B cell (primary cell): ENCODE measurements at regions not wholly inside any gene's neighbourhood (a gene's known extent, or its start where the extent isn't known, plus 50 kb on each side); places are given as distances from the start of the nearest gene placed in this dataset.
A peak's percentile ranks its signal among the peaks of the same experiment; 100 is the strongest.

Experiments used
- ATAC-seq: fragments of 200-7000 bp; cut with Tn5 transposase; one replicate; pipeline ENCODE4 v1.10.0; 2021; ENCODE audit warnings: low read depth, mild to moderate bottlenecking, moderate number of reproducible peaks, moderate library complexity
- CTCF ChIA-PET: fragments of 350-600 bp; sonication (Branson Sonifier 250); formaldehyde crosslinking; loops from one replicate; lab custom pipeline; 2021; ENCODE audit warnings: antibody characterized with exemption, inconsistent platforms; lab: Charles Lee
- POLR2A ChIA-PET: fragments of 350-600 bp; sonication (Branson Sonifier 250); formaldehyde crosslinking; loops from one replicate; lab custom pipeline; 2021; ENCODE audit warnings: antibody characterized with exemption; lab: Charles Lee
- DNase-seq: peaks from one replicate; pipeline ENCODE4 v3.0.0; 2013
- H2AFZ ChIP-seq: 2 replicates; pipeline ENCODE4 v1.6.1; 2012; ENCODE audit warnings: mild to moderate bottlenecking, low read depth, low read length; ENCODE audit not compliant: insufficient read depth, poor library complexity, severe bottlenecking
- H3K27ac ChIP-seq, 2 donors: 1 replicate in 1 of 2; 2 replicates in 1 of 2; pipeline ENCODE4 v1.5.1; 2012 to 2013; ENCODE audit warnings: low read length in 2 of 2, mild to moderate bottlenecking in 2 of 2, moderate library complexity in 1 of 2
- H3K27me3 ChIP-seq, 4 experiments: fragments of 200-600 bp in 1 of 4; sonication (generic) in 1 of 4; replicated peaks in 1 of 4; 1 replicate in 2 of 4; 2 replicates in 2 of 4; pipeline versions ENCODE4 v1.6.1 to v1.7.0; 2013 to 2016; ENCODE audit warnings: low read length in 3 of 4, mild to moderate bottlenecking in 2 of 4, mixed read lengths in 1 of 4, moderate library complexity in 1 of 4; ENCODE audit not compliant: insufficient read depth in 4 of 4, control insufficient read depth in 3 of 4; ENCODE audit errors: control extremely low read depth in 1 of 4
- H3K36me3 ChIP-seq, 2 experiments: replicated peaks in 1 of 2; 1 replicate in 1 of 2; 2 replicates in 1 of 2; pipeline versions ENCODE4 v1.6.1 to v1.7.1; 2013; ENCODE audit warnings: low read length in 1 of 2; ENCODE audit not compliant: insufficient read depth in 2 of 2, control insufficient read depth in 1 of 2; ENCODE audit errors: control extremely low read depth in 1 of 2, extremely low read depth in 1 of 2
- H3K4me1 ChIP-seq, 2 donors: fragments of 200-600 bp in 1 of 2; sonication (generic) in 1 of 2; 1 replicate in 1 of 2; 2 replicates in 1 of 2; pipeline versions ENCODE4 v1.5.1 to v1.6.1; 2013 to 2017; ENCODE audit warnings: low read length in 2 of 2; ENCODE audit not compliant: control insufficient read depth in 2 of 2, insufficient read depth in 2 of 2
- H3K4me2 ChIP-seq: replicated peaks from 2 replicates; pipeline ENCODE3; 2012; ENCODE audit warnings: mild to moderate bottlenecking, low read depth, low read length; ENCODE audit not compliant: poor library complexity, severe bottlenecking
- H3K4me3 ChIP-seq, 5 experiments: fragments of 200-600 bp in 1 of 5; sonication (generic) in 1 of 5; 1 replicate in 3 of 5; 2 replicates in 2 of 5; pipeline versions ENCODE4 v1.5.1 to v1.7.0; 2011 to 2016; ENCODE audit warnings: low read length in 4 of 5, mild to moderate bottlenecking in 4 of 5, low read depth in 2 of 5, control low read depth in 1 of 5, moderate library complexity in 1 of 5; ENCODE audit not compliant: insufficient read depth in 1 of 5; ENCODE audit errors: control extremely low read depth in 1 of 5, extremely low read depth in 1 of 5
- H3K79me2 ChIP-seq: fragments of 200-600 bp; sonication (generic); one replicate; pipeline ENCODE4 v1.6.0; 2016; ENCODE audit warnings: low read length; ENCODE audit not compliant: control insufficient read depth, insufficient read depth
- H3K9ac ChIP-seq: fragments of 200-600 bp; sonication (generic); 2 replicates; pipeline ENCODE4 v1.6.1; 2017; ENCODE audit warnings: mild to moderate bottlenecking, low read length, moderate library complexity
- H3K9me3 ChIP-seq, 3 donors: one replicate each; pipeline versions ENCODE4 v1.6.1 to v1.7.1; 2013; ENCODE audit warnings: low read length in 2 of 3; ENCODE audit not compliant: control insufficient read depth in 2 of 3, insufficient read depth in 1 of 3; ENCODE audit errors: control extremely low read depth in 1 of 3
- H4K20me1 ChIP-seq: 2 replicates; pipeline ENCODE4 v1.6.0; 2012; ENCODE audit warnings: mild to moderate bottlenecking, low read length; ENCODE audit not compliant: insufficient read depth, control insufficient read depth, poor library complexity, severe bottlenecking
- H3K27ac Mint-ChIP-seq: one replicate; pipeline ENCODE4 v1.8.0; 2021; ENCODE audit warnings: mixed read lengths
- H3K27me3 Mint-ChIP-seq: one replicate; pipeline ENCODE4 v1.8.0; 2021; ENCODE audit warnings: mixed read lengths
- H3K4me1 Mint-ChIP-seq: one replicate; pipeline ENCODE4 v1.8.0; 2021; ENCODE audit warnings: mixed read lengths
- H3K4me3 Mint-ChIP-seq: one replicate; pipeline ENCODE4 v1.8.0; 2021; ENCODE audit warnings: mixed read lengths
- H3K9me3 Mint-ChIP-seq: one replicate; pipeline ENCODE4 v1.8.0; 2022; ENCODE audit warnings: mixed read lengths; ENCODE audit not compliant: insufficient read depth
- EZH2 ChIP-seq: IDR thresholded peaks from 2 replicates; pipeline ENCODE4 v1.6.1; 2012; ENCODE audit warnings: borderline replicate concordance, low read depth, mild to moderate bottlenecking, moderate library complexity, low read length; ENCODE audit not compliant: insufficient read depth, poor library complexity, severe bottlenecking
- WGBS: methylation state at CpG from one replicate; pipeline ENCODE4 v1.1.5; 2013; ENCODE audit warnings: missing lambda C conversion rate; ENCODE audit not compliant: insufficient coverage; 5-methylcytosine and 5-hydroxymethylcytosine counted together
- intact Hi-C: fragments of 100-400 bp; cut with micrococcal nuclease; formaldehyde crosslinking; loops from one replicate; pipeline ENCODE4 v1.10.0; 2022
- TF ChIP-seq, protein P1 (sequence below): fragments of 200-600 bp; IDR thresholded peaks from one replicate; pipeline ENCODE4 v1.8.0; 2022; ENCODE audit warnings: antibody characterized with exemption, mild to moderate bottlenecking

DNA sequence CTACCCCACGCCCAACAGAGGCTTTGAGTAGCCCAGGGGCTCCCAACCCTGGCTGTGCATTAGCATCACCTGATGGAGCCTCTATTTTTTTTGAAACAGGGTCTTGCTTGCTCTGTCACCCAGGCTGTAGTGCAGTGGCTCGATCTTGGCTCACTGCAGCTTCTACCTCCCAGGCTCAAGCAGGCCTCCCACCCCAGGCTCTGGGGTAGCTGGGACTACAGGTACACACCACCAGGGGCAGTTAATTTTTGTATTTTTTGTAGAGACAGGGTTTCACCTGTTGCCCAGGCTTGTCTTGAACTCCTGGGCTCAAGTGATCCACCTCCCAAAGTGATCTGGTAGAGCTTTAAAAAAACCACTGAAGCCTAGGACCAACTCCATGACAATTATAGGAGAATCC, 394.8 kb upstream of the ATP5MC3 start:
- Mint-ChIP-seq H3K27ac (no peak overlapping the region), H3K4me1 (peaks cover 19% of the 10 kb centered on the region), H3K4me3 (no peak overlapping the region), H3K9me3 (no peaks in the 10 kb centered on the region), H3K27me3 (no peaks in the 10 kb centered on the region)
- H3K27ac ChIP-seq: peak overlapping the region in 1 of 2 donors; percentile 14
- peak overlapping the region; percentile 23 for H2AFZ ChIP-seq
- H3K27me3 ChIP-seq: no peaks in the 10 kb centered on the region
- ChIA-PET CTCF (no interaction called here), POLR2A (no interaction called here)
- no peaks in the 10 kb centered on the region for H3K36me3 ChIP-seq
- 67% methylated on average over 1 of the region's 2 CpGs for WGBS
- H3K4me2 ChIP-seq: peak overlapping the region; percentile 41
- ATAC-seq (no peak), DNase-seq (no peak)
- TF ChIP-seq, protein P1, sequence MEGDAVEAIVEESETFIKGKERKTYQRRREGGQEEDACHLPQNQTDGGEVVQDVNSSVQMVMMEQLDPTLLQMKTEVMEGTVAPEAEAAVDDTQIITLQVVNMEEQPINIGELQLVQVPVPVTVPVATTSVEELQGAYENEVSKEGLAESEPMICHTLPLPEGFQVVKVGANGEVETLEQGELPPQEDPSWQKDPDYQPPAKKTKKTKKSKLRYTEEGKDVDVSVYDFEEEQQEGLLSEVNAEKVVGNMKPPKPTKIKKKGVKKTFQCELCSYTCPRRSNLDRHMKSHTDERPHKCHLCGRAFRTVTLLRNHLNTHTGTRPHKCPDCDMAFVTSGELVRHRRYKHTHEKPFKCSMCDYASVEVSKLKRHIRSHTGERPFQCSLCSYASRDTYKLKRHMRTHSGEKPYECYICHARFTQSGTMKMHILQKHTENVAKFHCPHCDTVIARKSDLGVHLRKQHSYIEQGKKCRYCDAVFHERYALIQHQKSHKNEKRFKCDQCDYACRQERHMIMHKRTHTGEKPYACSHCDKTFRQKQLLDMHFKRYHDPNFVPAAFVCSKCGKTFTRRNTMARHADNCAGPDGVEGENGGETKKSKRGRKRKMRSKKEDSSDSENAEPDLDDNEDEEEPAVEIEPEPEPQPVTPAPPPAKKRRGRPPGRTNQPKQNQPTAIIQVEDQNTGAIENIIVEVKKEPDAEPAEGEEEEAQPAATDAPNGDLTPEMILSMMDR: no peak
- TF ChIP-seq EZH2: no peak
- H4K20me1 ChIP-seq: no peaks in the 10 kb centered on the region
- H3K9me3 ChIP-seq: no peaks in the 10 kb centered on the region
- intact Hi-C loops: no loop called here
- peaks cover 15 to 16% of the 10 kb centered on the region in 2 donors for H3K4me1 ChIP-seq
- H3K9ac ChIP-seq: peak overlapping the region; percentile 0
- no peak overlapping the region for H3K4me3 ChIP-seq
- no peaks in the 10 kb centered on the region for H3K79me2 ChIP-seq

DNA sequence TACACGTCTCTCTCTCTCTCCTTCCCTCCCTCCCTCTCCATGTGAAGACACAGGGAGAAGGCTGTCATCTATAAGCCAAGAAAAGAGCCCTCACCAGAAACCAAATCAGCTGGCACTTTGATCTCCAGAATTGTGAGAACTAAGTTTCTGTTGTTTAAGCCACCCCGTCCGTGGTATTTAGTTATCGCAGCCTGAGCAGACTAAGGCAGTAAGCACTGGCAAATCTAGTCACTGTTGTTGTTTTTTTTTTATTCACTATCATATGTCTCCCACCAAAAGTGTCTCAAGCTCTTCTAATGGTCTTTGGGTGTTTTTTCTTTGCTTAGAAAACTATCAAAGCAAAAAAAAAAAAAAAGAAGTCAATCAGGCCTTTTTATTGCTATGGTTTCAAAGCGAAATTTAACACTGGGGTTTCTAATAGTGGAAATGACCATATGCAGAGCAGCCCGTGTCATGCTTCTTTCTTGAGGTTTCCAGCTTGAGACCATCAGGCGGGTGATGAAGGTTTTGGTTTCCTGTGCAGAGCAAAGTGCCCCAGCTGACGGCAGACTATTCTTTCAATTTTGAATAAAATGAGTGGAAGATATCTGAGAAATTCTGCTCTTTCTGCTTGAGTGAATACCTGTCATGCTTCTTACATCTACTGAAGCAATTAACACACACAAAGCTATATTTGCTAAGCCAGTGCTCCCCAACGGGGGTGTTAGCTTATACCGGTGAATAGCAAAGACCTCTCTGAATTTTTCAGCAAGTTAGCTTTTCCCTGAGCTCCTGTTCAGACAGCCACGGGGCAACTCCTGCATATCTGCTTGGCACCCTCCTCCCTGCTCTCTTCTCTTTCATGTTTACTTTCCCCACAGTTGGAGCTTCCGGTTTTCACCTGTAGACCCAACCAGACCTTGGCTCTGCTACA, 394.1 kb upstream of the ATP5MC3 start:
- WGBS: 16% methylated on average over 7 of the region's 12 CpGs
- H3K4me1 Mint-ChIP-seq: peaks cover 19% of the 10 kb centered on the region
- ChIA-PET CTCF (interaction anchor here (0.5 kb wide), 1 partner anchor 22 kb away, joined by 3 read pairs; no protein-coding TSS in a partner anchor), POLR2A (no interaction called here)
- peak overlapping the region in 1 of 2 donors; percentile 14 for H3K27ac ChIP-seq
- H3K9ac ChIP-seq: peak overlapping the region; percentile 0
- no peaks in the 10 kb centered on the region for H3K36me3 ChIP-seq
- H3K9me3 ChIP-seq: no peaks in the 10 kb centered on the region
- H2AFZ ChIP-seq: peak overlapping the region; percentile 23
- H3K79me2 ChIP-seq: no peaks in the 10 kb centered on the region
- H3K27me3 Mint-ChIP-seq: no peaks in the 10 kb centered on the region
- TF ChIP-seq, protein P1: no peak
- no peak for TF ChIP-seq EZH2
- peak overlapping the region in 1 of 5 experiments; percentile 7 for H3K4me3 ChIP-seq
- H3K4me3 Mint-ChIP-seq: no peak overlapping the region
- no peak for ATAC-seq
- peaks cover 15 to 16% of the 10 kb centered on the region in 2 donors for H3K4me1 ChIP-seq
- no peak overlapping the region for H3K27ac Mint-ChIP-seq
- no peaks in the 10 kb centered on the region for H3K9me3 Mint-ChIP-seq
- no peaks in the 10 kb centered on the region for H4K20me1 ChIP-seq
- H3K4me2 ChIP-seq: peak overlapping the region; percentile 41
- DNase-seq: peak; percentile 51
- intact Hi-C loops: no loop called here
- no peaks in the 10 kb centered on the region for H3K27me3 ChIP-seq
